Mucosa of descending colon (tissue), 3 donors: ENCODE measurements at regions not wholly inside any gene's neighbourhood (a gene's known extent, or its start where the extent isn't known, plus 50 kb on each side); places are given as distances from the start of the nearest gene placed in this dataset.

Source experiments
- ATAC-seq: fragments of 200-7000 bp; cut with Tn5 transposase; one replicate; pipeline ENCODE4 v1.9.1; 2020; ENCODE audit warnings: mild to moderate bottlenecking, moderate library complexity
- DNase-seq, 3 donors: peaks; one replicate each; pipeline ENCODE4 v3.0.0-alpha.2; 2020
- H3K36me3 ChIP-seq: fragments of 200-600 bp; one replicate; pipeline ENCODE4 v1.8.0; 2021; ENCODE audit warnings: low read depth, mild to moderate bottlenecking
- H3K4me1 ChIP-seq: fragments of 200-600 bp; one replicate; pipeline ENCODE4 v1.8.0; 2021; ENCODE audit warnings: low read depth, mild to moderate bottlenecking
- H3K4me3 ChIP-seq: fragments of 200-600 bp; one replicate; pipeline ENCODE4 v1.8.0; 2021; ENCODE audit warnings: mild to moderate bottlenecking
- H3K9me3 ChIP-seq: fragments of 200-600 bp; one replicate; pipeline ENCODE4 v1.8.0; 2021; ENCODE audit warnings: mild to moderate bottlenecking
- intact Hi-C, 2 donors: fragments of 100-400 bp; cut with DNase I in 1 of 2; cut with micrococcal nuclease in 1 of 2; formaldehyde crosslinking; loops; one replicate each; pipeline versions ENCODE4 v1.11.0 to v1.11.1; 2022; cut with DNase I, micrococcal nuclease
- TF ChIP-seq, protein P1 (sequence below): fragments of 200-600 bp; IDR thresholded peaks from one replicate; pipeline ENCODE4 v1.8.0; 2022; ENCODE audit warnings: antibody characterized with exemption, mild to moderate bottlenecking
- donor health status: DM: no; HTN: no; CAD: no; lungs with moderate emphysema.
- donor health status: DM: no; HTN: no; CAD: no.
- donor health status: DM: no; HTN: yes; CAD: no.

DNA sequence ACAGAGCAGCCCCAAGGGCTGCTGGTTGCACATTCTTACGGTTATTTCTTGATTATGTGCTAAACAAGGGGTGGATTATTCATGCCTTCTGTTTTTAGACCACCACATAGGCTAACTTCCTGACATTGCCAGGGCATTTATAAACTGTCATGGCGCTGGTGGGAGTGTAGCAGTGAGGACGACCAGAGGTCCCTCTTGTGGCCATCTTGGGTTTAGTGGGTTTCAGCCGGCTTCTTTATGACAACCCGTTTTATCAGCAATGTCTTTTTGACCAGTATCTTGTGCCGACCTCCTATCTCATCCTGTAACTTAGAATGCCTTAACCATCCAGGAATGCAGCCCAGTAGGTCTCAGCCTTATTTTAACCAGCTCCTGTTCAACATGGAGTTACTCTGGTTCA is 212.4 kb upstream of the GRID2 start:
- DNase-seq (no peak), ATAC-seq (no peak)
- Histone ChIP-seq H3K36me3 (no peaks in the 10 kb centered on the region), H3K4me1 (no peaks in the 10 kb centered on the region), H3K4me3 (no peak overlapping the region), H3K9me3 (no peaks in the 10 kb centered on the region)
- TF ChIP-seq, protein P1, sequence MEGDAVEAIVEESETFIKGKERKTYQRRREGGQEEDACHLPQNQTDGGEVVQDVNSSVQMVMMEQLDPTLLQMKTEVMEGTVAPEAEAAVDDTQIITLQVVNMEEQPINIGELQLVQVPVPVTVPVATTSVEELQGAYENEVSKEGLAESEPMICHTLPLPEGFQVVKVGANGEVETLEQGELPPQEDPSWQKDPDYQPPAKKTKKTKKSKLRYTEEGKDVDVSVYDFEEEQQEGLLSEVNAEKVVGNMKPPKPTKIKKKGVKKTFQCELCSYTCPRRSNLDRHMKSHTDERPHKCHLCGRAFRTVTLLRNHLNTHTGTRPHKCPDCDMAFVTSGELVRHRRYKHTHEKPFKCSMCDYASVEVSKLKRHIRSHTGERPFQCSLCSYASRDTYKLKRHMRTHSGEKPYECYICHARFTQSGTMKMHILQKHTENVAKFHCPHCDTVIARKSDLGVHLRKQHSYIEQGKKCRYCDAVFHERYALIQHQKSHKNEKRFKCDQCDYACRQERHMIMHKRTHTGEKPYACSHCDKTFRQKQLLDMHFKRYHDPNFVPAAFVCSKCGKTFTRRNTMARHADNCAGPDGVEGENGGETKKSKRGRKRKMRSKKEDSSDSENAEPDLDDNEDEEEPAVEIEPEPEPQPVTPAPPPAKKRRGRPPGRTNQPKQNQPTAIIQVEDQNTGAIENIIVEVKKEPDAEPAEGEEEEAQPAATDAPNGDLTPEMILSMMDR: no peak
- intact Hi-C loops: no loop called here

DNA sequence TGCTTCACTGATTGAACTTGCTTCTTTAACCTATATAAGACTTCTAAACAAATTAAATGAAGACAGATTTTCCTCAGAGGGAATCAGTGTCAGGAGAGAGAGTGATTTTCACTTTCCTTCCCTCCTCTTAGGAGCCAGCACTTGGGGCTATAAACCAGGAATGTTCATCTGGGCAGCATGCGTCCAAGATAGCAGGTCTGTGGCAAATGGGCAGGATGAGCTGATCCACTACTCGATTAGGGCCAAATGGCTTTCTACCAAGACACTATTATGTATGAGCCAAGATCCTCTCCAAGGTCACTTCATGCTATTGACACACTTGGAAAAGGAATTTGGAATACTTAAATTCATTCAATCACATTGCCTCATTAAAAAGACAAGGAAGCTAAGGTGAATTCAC is 203.9 kb upstream of the GRID2 start:
- Histone ChIP-seq H3K4me3 (no peak overlapping the region), H3K9me3 (no peaks in the 10 kb centered on the region), H3K36me3 (no peaks in the 10 kb centered on the region), H3K4me1 (no peaks in the 10 kb centered on the region)
- ATAC-seq (no peak), DNase-seq (no peak)
- intact Hi-C loops: no loop called here
- TF ChIP-seq, protein P1: no peak

DNA sequence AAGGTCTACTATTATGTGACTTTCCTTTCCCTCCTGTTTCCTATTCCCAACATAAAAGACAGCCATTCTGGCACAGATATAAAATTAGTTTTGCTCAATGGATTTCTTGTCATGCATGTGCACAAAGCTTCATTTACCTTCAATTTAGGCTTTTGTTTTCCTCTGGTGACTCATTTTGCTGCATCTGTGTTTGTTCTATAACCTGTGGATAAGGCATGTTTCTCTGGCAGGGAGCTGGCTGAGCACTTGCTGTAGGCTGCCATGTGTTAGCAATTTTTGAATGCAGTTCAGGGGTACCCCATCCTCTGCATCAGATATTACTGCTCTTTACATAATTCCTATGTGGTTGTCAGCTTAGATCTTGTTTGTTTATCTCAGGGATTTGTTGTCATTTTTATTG is 202.8 kb upstream of the GRID2 start:
- TF ChIP-seq, protein P1: no peak
- Histone ChIP-seq H3K4me3 (no peak overlapping the region), H3K9me3 (no peaks in the 10 kb centered on the region), H3K4me1 (no peaks in the 10 kb centered on the region), H3K36me3 (no peaks in the 10 kb centered on the region)
- intact Hi-C loops: no loop called here
- DNase-seq (no peak), ATAC-seq (no peak)

DNA sequence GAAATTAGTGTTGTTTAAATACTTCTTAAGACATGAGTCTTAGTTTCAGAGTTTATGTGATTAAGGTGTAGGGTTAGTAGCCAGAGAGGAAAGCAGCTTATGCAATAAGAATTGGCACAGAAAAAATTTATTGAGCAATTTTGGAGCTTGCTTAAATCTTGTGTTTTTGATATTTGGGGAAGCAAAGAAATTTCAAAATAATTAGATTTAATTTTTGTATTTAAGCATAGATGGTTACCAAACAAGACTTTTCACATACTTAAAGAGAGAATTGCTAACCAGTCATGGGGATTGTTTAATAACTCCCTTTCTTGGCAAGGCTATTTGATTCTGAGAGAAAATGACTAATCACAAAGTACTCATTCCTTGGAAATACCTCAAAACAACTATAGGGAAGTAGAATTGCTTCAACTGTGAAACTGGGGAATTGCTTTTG is 202.0 kb upstream of the GRID2 start:
- TF ChIP-seq, protein P1: no peak
- H3K36me3 ChIP-seq: no peaks in the 10 kb centered on the region
- DNase-seq (no peak), ATAC-seq (no peak)
- no peaks in the 10 kb centered on the region for H3K4me1 ChIP-seq
- no peaks in the 10 kb centered on the region for H3K9me3 ChIP-seq
- intact Hi-C loops: no loop called here
- no peak overlapping the region for H3K4me3 ChIP-seq

DNA sequence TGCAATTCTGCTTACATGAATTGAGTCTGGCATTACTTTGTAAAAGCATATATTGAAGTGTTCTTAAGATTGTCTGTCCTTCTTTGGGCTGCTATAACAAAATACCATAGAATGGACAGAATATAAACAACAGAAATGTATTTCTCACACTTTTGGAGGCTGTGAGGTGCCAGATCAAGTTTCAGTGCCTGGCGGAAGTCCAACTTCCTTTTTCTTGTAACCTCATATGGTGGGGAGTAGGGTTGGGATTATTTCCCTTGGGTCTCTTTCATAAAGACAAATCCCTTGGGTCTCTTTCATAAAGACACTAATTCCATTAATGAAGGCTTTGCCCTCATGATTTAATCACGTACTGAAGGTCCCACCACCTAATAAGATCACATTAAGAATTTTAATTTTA is 199.3 kb upstream of the GRID2 start:
- intact Hi-C loops: no loop called here
- H3K4me1 ChIP-seq: no peaks in the 10 kb centered on the region
- DNase-seq: no peak
- H3K4me3 ChIP-seq: no peak overlapping the region
- no peak for ATAC-seq
- no peaks in the 10 kb centered on the region for H3K9me3 ChIP-seq
- TF ChIP-seq, protein P1: no peak
- no peaks in the 10 kb centered on the region for H3K36me3 ChIP-seq

DNA sequence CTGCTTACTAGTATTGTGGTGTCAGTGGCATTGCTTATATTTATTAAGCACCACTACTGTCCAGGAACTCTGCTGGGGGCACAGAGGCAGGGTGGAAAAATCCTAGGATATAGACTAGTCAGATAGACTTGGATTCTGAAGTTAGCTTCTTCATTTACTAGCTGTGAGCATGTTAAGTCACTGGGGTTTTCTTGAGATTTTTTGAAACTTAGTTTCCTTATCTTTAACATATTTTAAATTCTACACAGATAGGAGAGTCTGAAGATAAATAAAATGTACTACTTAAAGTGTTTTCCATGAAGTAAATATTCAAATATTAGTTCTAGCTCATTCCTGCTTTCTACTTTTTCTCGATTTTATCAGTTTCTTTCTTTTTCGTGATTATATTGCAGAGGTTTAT is 196.9 kb upstream of the GRID2 start:
- Histone ChIP-seq H3K9me3 (no peaks in the 10 kb centered on the region), H3K4me3 (no peak overlapping the region), H3K4me1 (no peaks in the 10 kb centered on the region), H3K36me3 (no peaks in the 10 kb centered on the region)
- ATAC-seq (no peak), DNase-seq (no peak)
- intact Hi-C loops: no loop called here
- TF ChIP-seq, protein P1: no peak
